Right ventricle myocardium inferior (tissue), 1 donor: ENCODE measurements at regions not wholly inside any gene's neighbourhood (a gene's known extent, or its start where the extent isn't known, plus 50 kb on each side); places are given as distances from the start of the nearest gene placed in this dataset.

Source experiments
- ATAC-seq: fragments of 200-7000 bp; cut with Tn5 transposase; one replicate; pipeline ENCODE4 v1.9.1; 2020; ENCODE audit warnings: mild to moderate bottlenecking, moderate library complexity
- DNase-seq: peaks from one replicate; pipeline ENCODE4 v3.0.0; 2021; ENCODE audit errors: missing footprints
- intact Hi-C: fragments of 100-400 bp; cut with DNase I; formaldehyde crosslinking; loops from one replicate; pipeline ENCODE4 v1.11.0; 2022
- donor health status: DM: no; HTN: yes; CAD: no; lungs with severe emphysema.

GRCh38 chr10:133010095-133010842 lies 67.9 kb upstream of the CFAP46 start:
- no peak for ATAC-seq
- intact Hi-C loops: no loop called here
- DNase-seq: peak; percentile 59

GRCh38 chr10:133009218-133009950 lies 67.0 kb upstream of the CFAP46 start:
- DNase-seq: peak; percentile 90
- intact Hi-C loops: no loop called here

DNA sequence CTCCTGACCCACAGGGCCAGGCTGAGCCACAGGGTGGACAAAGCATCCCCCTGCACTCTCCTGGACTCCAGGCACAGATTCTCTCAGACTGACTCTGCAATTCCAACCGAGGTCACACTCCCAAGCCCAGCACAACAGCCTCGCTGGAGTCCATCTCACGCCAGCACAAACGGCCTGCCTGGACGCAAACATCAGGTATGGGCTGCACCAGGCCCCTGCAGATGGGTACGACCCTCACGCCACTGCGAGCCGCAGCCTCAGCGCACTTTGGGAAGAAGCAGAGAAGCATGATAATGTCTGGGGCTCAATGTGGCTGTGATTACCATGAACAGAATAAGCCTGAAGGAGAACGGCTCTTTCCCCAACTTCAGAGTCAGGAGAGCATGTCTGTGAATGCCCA lies 66.4 kb upstream of the CFAP46 start:
- intact Hi-C loops: no loop called here
- no peak for DNase-seq
- no peak for ATAC-seq

More at GRCh38 chr10:133009218-133009950, 67.0 kb upstream of the CFAP46 start:
- peak; percentile 82 for ATAC-seq

GRCh38 chr10:133008196-133008595 lies 65.8 kb upstream of the CFAP46 start:
- DNase-seq (peak; percentile 52), ATAC-seq (peak; percentile 6)
- intact Hi-C loops: no loop called here

DNA sequence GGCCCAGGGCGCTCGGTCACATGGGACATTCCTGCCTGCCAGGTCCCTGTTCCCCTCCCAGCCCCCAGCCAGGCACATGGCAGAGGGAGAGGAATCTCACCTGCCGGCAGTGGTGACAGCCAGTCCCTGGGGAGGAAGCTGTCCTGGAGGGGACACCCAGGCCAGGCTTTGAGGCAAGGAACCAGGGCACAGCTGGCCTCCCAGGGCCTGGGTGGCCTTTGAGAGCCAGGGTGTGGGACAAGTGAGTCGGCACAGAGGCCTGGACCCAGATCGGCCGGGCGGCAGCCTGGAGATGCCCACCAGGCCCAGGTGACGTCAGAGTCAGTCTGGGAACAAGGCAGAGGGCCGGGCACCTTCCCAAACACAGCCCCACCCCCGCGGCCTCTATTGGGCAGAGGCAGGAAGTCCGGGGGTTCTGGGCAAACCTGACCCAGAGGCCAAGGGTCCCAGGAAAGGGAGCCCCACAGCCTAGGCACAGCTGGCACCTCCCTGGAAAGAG lies 65.0 kb upstream of the CFAP46 start:
- no peak for ATAC-seq
- intact Hi-C loops: no loop called here
- peak; percentile 34 for DNase-seq

- ATAC-seq (no peak), DNase-seq (peak; percentile 4)
- intact Hi-C loops: no loop called here
These were observed 64.4 kb upstream of the CFAP46 start for GRCh38 chr10:133006806-133007205.

GRCh38 chr10:133006202-133006601 lies 63.8 kb upstream of the CFAP46 start:
- intact Hi-C loops: no loop called here
- peak; percentile 27 for DNase-seq

DNA sequence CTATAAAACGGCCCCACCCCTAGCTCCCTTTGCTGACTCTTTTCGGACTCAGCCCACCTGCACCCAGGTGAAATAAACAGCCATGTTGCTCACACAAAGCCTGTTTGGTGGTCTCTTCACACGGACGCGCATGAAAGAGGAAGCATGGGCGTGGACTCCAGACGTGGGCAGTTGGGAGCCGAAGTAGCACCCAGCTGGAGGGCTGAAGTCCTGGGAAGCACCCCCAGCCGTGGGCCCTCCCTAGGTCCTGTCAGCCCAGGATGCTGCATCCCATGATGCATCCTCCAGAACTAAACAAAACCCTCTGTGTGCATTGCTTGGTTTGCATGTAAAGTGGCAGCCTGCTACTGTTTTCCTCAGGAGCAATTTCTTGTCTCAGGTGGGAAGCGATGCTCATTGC lies 62.1 kb upstream of the CFAP46 start:
- no peak for ATAC-seq
- DNase-seq: peak; percentile 14
- intact Hi-C loops: no loop called here

More at GRCh38 chr10:133006202-133006601, 63.8 kb upstream of the CFAP46 start:
- no peak for ATAC-seq

- peak; percentile 13 for DNase-seq
- intact Hi-C loops: no loop called here
These were observed 60.8 kb upstream of the CFAP46 start for GRCh38 chr10:133003188-133003587.

GRCh38 chr10:133002685-133003084 lies 60.3 kb upstream of the CFAP46 start:
- ATAC-seq (no peak), DNase-seq (peak; percentile 28)
- intact Hi-C loops: no loop called here

More at GRCh38 chr10:133003188-133003587, 60.8 kb upstream of the CFAP46 start:
- no peak for ATAC-seq

DNA sequence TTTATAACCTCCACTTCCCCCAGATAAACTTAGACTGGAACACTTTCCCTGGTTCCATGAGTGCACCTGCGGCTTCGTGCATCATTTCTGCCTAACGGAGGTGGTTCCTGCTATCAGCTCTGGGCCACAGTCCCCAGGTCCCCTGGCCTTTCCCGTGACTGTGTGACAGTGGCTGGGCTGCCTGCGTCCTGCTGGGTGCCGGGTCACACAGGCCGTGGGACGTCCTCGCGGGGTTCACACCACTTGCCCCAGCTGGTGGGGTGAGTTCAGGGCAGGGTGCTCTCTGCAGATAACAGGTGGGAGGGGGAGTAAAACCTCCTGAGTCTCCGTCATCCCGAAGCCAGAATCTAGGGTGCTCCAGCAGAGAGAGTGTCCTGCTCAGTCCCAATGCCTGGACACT lies 58.7 kb upstream of the CFAP46 start:
- ATAC-seq (no peak), DNase-seq (peak; percentile 20)
- intact Hi-C loops: no loop called here

DNA sequence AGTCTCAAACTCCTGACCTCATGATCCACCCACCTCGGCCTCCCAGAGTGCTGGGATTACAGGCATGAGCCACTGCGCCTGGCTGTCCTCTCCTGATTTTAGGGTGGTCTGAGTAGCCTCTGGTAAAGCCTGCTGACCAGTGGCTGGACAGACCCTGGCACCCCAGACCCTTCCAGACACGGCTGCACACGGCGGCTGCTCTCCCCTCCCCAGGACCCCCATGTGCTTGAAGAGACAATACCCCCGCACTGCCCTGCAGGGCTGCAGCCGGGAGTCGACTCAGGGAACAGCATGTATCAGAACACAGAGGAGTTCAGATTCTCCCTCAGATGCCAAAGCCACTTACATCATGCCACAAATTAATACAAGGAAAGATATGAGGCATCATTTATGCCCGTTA lies 58.3 kb upstream of the CFAP46 start:
- intact Hi-C loops: no loop called here
- ATAC-seq: no peak
- peak; percentile 16 for DNase-seq

- intact Hi-C loops: no loop called here
- ATAC-seq (no peak), DNase-seq (peak; percentile 61)
These were observed 55.3 kb upstream of the CFAP46 start for GRCh38 chr10:132997517-132998265.

GRCh38 chr10:132996603-132997343 lies 54.4 kb upstream of the CFAP46 start:
- DNase-seq: peak; percentile 21
- intact Hi-C loops: no loop called here

DNA sequence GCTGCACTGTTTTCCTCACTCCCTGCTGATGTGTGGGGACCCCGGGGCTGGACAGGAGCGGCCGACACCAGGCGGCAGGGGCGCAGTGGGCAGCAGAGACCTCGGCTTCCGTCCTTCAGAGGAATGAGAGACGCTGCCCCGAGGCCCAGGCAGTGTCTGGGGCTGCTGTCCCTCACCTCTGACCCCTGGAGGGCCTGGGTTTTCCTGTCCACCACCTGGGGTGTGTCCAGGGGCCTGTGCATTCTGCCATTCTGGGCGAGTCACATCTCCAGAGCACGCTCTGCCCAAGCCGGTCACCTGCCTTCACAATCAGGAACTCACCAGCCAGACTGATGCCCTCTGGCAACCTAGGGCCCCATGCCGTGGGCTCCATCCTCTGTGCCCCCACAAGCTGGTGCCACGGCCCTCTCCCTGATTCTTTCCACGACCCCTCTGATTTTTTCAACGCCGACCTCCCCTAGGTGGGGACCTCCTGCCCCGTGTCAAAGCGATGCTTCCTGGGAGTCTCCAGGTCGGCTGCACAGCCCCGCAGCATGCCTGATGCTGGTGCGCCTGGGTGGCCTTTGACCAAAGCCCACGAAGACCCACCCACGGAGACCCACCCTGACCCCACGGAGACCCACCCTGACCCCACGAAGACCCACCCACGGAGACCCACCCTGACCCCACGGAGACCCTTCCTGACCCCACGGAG lies 53.7 kb upstream of the CFAP46 start:
- intact Hi-C loops: no loop called here
- DNase-seq (peak; percentile 64), ATAC-seq (no peak)

More at GRCh38 chr10:132996603-132997343, 54.4 kb upstream of the CFAP46 start:
- ATAC-seq: no peak

GRCh38 chr10:132994811-132995210 lies 52.4 kb upstream of the CFAP46 start:
- intact Hi-C loops: no loop called here
- ATAC-seq (no peak), DNase-seq (peak; percentile 9)

GRCh38 chr10:132994185-132994796 lies 51.9 kb upstream of the CFAP46 start:
- DNase-seq: peak; percentile 39
- intact Hi-C loops: no loop called here
- ATAC-seq: no peak
